ENCODE measurements at regions not wholly inside any gene's neighbourhood (a gene's known extent, or its start where the extent isn't known, plus 50 kb on each side); places are given as distances from the start of the nearest gene placed in this dataset.

DNA sequence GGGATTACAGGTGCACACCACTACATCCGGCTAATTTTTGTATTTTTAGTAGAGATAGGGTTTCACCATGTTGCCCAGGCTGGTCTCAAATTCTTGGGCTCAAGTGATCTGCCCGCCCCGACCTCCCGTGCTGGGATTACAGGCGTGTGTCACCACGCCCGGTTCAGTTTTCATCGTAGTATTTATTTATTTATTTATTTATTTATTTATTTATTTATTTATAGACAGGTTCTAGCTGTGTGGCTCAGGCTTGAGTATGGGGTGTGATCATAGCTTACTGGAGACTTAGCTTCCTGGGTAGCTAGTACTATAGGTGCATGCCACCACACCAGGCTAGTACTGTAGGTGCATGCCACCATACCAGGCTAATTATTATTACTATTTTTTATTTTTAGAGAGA is 64.1 kb upstream of the STOX2 start:
- TF ChIP-seq, protein P1, sequence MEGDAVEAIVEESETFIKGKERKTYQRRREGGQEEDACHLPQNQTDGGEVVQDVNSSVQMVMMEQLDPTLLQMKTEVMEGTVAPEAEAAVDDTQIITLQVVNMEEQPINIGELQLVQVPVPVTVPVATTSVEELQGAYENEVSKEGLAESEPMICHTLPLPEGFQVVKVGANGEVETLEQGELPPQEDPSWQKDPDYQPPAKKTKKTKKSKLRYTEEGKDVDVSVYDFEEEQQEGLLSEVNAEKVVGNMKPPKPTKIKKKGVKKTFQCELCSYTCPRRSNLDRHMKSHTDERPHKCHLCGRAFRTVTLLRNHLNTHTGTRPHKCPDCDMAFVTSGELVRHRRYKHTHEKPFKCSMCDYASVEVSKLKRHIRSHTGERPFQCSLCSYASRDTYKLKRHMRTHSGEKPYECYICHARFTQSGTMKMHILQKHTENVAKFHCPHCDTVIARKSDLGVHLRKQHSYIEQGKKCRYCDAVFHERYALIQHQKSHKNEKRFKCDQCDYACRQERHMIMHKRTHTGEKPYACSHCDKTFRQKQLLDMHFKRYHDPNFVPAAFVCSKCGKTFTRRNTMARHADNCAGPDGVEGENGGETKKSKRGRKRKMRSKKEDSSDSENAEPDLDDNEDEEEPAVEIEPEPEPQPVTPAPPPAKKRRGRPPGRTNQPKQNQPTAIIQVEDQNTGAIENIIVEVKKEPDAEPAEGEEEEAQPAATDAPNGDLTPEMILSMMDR (conservative IDR thresholded peaks at IDR 0.05; ENCODE audit: low read depth, low read length) = no peak
- no peak for TF ChIP-seq EZH2 (IDR thresholded peaks at IDR 0.05; ENCODE audit: borderline replicate concordance, low read depth, low read length, poor library complexity, severe bottlenecking)
